IMR-90 (cell line): ENCODE measurements at regions not wholly inside any gene's neighbourhood (a gene's known extent, or its start where the extent isn't known, plus 50 kb on each side); places are given as distances from the start of the nearest gene placed in this dataset.

Source experiments
- CHD1 ChIP-seq: IDR thresholded peaks from 2 replicates; pipeline ENCODE4 v1.6.1; 2012; ENCODE audit warnings: low read depth, low read length, improper control_type of control experiment
- MAZ ChIP-seq: IDR thresholded peaks from 2 replicates; pipeline ENCODE4 v1.6.1; 2012; ENCODE audit warnings: low read depth, mild to moderate bottlenecking, low read length, improper control_type of control experiment, moderate library complexity, borderline replicate concordance
- MXI1 ChIP-seq: IDR thresholded peaks from 2 replicates; pipeline ENCODE4 v1.6.1; 2012; ENCODE audit warnings: low read depth, mild to moderate bottlenecking, low read length, moderate library complexity, borderline replicate concordance
- POLR2A ChIP-seq: IDR thresholded peaks from 2 replicates; pipeline ENCODE4 v1.6.1; 2012; ENCODE audit warnings: mild to moderate bottlenecking, low read depth, low read length
- SMC3 ChIP-seq: fragments of 150-350 bp; IDR thresholded peaks from 2 replicates; pipeline ENCODE4 v1.6.1; 2016; ENCODE audit warnings: low read depth, mild to moderate bottlenecking, antibody characterized with exemption, low read length, moderate library complexity
- TF ChIP-seq, protein P1 (sequence below): conservative IDR thresholded peaks from 2 replicates; pipeline ENCODE4 v1.5.1; 2012; ENCODE audit warnings: mild to moderate bottlenecking, low read depth, low read length, improper control_type of control experiment
- TF ChIP-seq, protein P2 (sequence below): fragments of 150-350 bp; IDR thresholded peaks from 2 replicates; pipeline ENCODE4 v1.6.1; 2017; ENCODE audit warnings: mild to moderate bottlenecking, antibody characterized with exemption, low read length, low read depth

DNA sequence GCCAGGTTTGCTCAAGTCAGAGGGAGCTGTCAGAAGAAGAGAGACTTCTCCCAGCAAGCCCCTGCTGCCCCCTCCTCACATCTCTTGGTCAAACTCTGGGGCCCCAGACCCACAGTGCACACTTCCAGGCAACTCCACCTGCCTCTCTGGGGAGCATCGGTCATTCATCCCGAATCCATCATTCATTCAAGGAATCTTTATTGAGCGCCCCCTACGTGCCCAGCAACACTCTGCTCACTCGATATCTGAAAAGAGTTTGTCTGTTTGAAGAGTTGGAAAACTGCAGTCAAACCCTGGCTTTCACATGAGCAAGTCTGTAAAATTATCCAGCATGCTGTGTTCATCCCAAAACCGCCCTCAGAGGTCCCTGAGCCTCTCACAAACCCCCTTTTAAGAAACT is 66.2 kb downstream of the PRR18 start:
- TF ChIP-seq, protein P1, sequence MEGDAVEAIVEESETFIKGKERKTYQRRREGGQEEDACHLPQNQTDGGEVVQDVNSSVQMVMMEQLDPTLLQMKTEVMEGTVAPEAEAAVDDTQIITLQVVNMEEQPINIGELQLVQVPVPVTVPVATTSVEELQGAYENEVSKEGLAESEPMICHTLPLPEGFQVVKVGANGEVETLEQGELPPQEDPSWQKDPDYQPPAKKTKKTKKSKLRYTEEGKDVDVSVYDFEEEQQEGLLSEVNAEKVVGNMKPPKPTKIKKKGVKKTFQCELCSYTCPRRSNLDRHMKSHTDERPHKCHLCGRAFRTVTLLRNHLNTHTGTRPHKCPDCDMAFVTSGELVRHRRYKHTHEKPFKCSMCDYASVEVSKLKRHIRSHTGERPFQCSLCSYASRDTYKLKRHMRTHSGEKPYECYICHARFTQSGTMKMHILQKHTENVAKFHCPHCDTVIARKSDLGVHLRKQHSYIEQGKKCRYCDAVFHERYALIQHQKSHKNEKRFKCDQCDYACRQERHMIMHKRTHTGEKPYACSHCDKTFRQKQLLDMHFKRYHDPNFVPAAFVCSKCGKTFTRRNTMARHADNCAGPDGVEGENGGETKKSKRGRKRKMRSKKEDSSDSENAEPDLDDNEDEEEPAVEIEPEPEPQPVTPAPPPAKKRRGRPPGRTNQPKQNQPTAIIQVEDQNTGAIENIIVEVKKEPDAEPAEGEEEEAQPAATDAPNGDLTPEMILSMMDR: no peak
- TF ChIP-seq, protein P2, sequence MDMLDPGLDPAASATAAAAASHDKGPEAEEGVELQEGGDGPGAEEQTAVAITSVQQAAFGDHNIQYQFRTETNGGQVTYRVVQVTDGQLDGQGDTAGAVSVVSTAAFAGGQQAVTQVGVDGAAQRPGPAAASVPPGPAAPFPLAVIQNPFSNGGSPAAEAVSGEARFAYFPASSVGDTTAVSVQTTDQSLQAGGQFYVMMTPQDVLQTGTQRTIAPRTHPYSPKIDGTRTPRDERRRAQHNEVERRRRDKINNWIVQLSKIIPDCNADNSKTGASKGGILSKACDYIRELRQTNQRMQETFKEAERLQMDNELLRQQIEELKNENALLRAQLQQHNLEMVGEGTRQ: no peak
- TF ChIP-seq POLR2A: no peak
- no peak for TF ChIP-seq MXI1
- TF ChIP-seq MAZ: no peak
- TF ChIP-seq CHD1: no peak
- no peak for TF ChIP-seq SMC3
